ENCODE measurements at regions not wholly inside any gene's neighbourhood (a gene's known extent, or its start where the extent isn't known, plus 50 kb on each side); places are given as distances from the start of the nearest gene placed in this dataset.

- no peak for TF ChIP-seq EP300 (IDR thresholded peaks at IDR 0.05; ENCODE audit: borderline replicate concordance)
- no peak for TF ChIP-seq ZBTB7A (IDR thresholded peaks at IDR 0.05; ENCODE audit: low read depth)
- no peak for TF ChIP-seq CEBPB (IDR thresholded peaks at IDR 0.05)
- no peak for TF ChIP-seq MAX (IDR thresholded peaks at IDR 0.05)
- no peak for TF ChIP-seq REST (IDR thresholded peaks at IDR 0.05; ENCODE audit: low read depth)
- no peak for TF ChIP-seq TAF1 (IDR thresholded peaks at IDR 0.05; ENCODE audit: low read depth)
- no peak for TF ChIP-seq YY1 (IDR thresholded peaks at IDR 0.05; ENCODE audit: low read depth)
- TF ChIP-seq USF1 (IDR thresholded peaks at IDR 0.05), result no peak
- no peak for TF ChIP-seq FOXM1 (IDR thresholded peaks at IDR 0.05; ENCODE audit: borderline replicate concordance, low read depth)
- no peak for TF ChIP-seq TCF12 (IDR thresholded peaks at IDR 0.05; ENCODE audit: low read depth)
- TF ChIP-seq EGR1 (IDR thresholded peaks at IDR 0.05), result no peak
- no peak for TF ChIP-seq RAD21 (IDR thresholded peaks at IDR 0.05; ENCODE audit: low read depth)
- no peak for TF ChIP-seq TEAD4 (IDR thresholded peaks at IDR 0.05)
These were observed 425.0 kb downstream of the CDH11 start for GRCh38 chr16:64696866-64697265.

- TF ChIP-seq NFIC (IDR thresholded peaks at IDR 0.05) (no peak), CEBPB (IDR thresholded peaks at IDR 0.05) (no peak), YY1 (IDR thresholded peaks at IDR 0.05; ENCODE audit: low read depth) (no peak), REST (IDR thresholded peaks at IDR 0.05; ENCODE audit: low read depth) (no peak), EGR1 (IDR thresholded peaks at IDR 0.05) (no peak), TCF12 (IDR thresholded peaks at IDR 0.05; ENCODE audit: low read depth) (no peak), TEAD4 (IDR thresholded peaks at IDR 0.05) (no peak), MAX (IDR thresholded peaks at IDR 0.05) (no peak), ZBTB7A (IDR thresholded peaks at IDR 0.05; ENCODE audit: low read depth) (no peak)
These were observed 426.2 kb downstream of the CDH11 start for GRCh38 chr16:64695684-64696083.

GRCh38 chr16:64693946-64694345, 427.9 kb downstream of the CDH11 start:
- TF ChIP-seq NFIC (IDR thresholded peaks at IDR 0.05) (no peak), TEAD4 (IDR thresholded peaks at IDR 0.05) (no peak)

- TF ChIP-seq TEAD4 (IDR thresholded peaks at IDR 0.05), result no peak
- TF ChIP-seq NFIC (IDR thresholded peaks at IDR 0.05), result no peak
- TF ChIP-seq FOXM1 (IDR thresholded peaks at IDR 0.05; ENCODE audit: borderline replicate concordance, low read depth), result no peak
- no peak for TF ChIP-seq REST (IDR thresholded peaks at IDR 0.05; ENCODE audit: low read depth)
- no peak for TF ChIP-seq USF1 (IDR thresholded peaks at IDR 0.05)
- no peak for TF ChIP-seq RAD21 (IDR thresholded peaks at IDR 0.05; ENCODE audit: low read depth)
- TF ChIP-seq MAX (IDR thresholded peaks at IDR 0.05), result no peak
- no peak for TF ChIP-seq EGR1 (IDR thresholded peaks at IDR 0.05)
- no peak for TF ChIP-seq CEBPB (IDR thresholded peaks at IDR 0.05)
- TF ChIP-seq ZBTB7A (IDR thresholded peaks at IDR 0.05; ENCODE audit: low read depth), result no peak
- TF ChIP-seq EP300 (IDR thresholded peaks at IDR 0.05; ENCODE audit: borderline replicate concordance), result no peak
- TF ChIP-seq CREB1 (IDR thresholded peaks at IDR 0.05; ENCODE audit: low read depth), result no peak
- no peak for TF ChIP-seq TAF1 (IDR thresholded peaks at IDR 0.05; ENCODE audit: low read depth)
- TF ChIP-seq YY1 (IDR thresholded peaks at IDR 0.05; ENCODE audit: low read depth), result no peak
- TF ChIP-seq TCF12 (IDR thresholded peaks at IDR 0.05; ENCODE audit: low read depth), result no peak
These were observed 434.1 kb downstream of the CDH11 start for GRCh38 chr16:64687786-64688185.

GRCh38 chr16:64687123-64687522, 434.7 kb downstream of the CDH11 start:
- TF ChIP-seq RAD21 (IDR thresholded peaks at IDR 0.05; ENCODE audit: low read depth) (no peak), REST (IDR thresholded peaks at IDR 0.05; ENCODE audit: low read depth) (no peak), CREB1 (IDR thresholded peaks at IDR 0.05; ENCODE audit: low read depth) (no peak), YY1 (IDR thresholded peaks at IDR 0.05; ENCODE audit: low read depth) (no peak), ZBTB7A (IDR thresholded peaks at IDR 0.05; ENCODE audit: low read depth) (no peak), TCF12 (IDR thresholded peaks at IDR 0.05; ENCODE audit: low read depth) (no peak), TAF1 (IDR thresholded peaks at IDR 0.05; ENCODE audit: low read depth) (no peak), USF1 (IDR thresholded peaks at IDR 0.05) (no peak), NFIC (IDR thresholded peaks at IDR 0.05) (no peak), CEBPB (IDR thresholded peaks at IDR 0.05) (no peak)
